DOHH2 (cell line): ENCODE measurements at regions not wholly inside any gene's neighbourhood (a gene's known extent, or its start where the extent isn't known, plus 50 kb on each side); places are given as distances from the start of the nearest gene placed in this dataset.

ENCODE experiments used
- H3F3A ChIP-seq: fragments of 200-600 bp; sonication (generic), shearing (Covaris generic); 2 replicates; pipeline ENCODE4 v1.6.0; 2016; ENCODE audit warnings: antibody characterized with exemption, mild to moderate bottlenecking; ENCODE audit not compliant: control insufficient read depth, insufficient read depth
- H3K27ac ChIP-seq: fragments of 200-600 bp; sonication (generic); 2 replicates; pipeline ENCODE4 v1.5.1; 2014; ENCODE audit warnings: low read depth, mild to moderate bottlenecking, low read length, moderate library complexity
- H3K27me3 ChIP-seq: fragments of 200-600 bp; sonication (generic); 2 replicates; pipeline ENCODE4 v1.6.1; 2014; ENCODE audit warnings: mild to moderate bottlenecking, low read length, mixed read lengths; ENCODE audit not compliant: control insufficient read depth
- H3K36me3 ChIP-seq: fragments of 200-600 bp; sonication (generic); 2 replicates; pipeline ENCODE4 v1.6.1; 2014; ENCODE audit warnings: mild to moderate bottlenecking, low read length, moderate library complexity, mixed read lengths; ENCODE audit not compliant: control insufficient read depth
- H3K4me1 ChIP-seq: fragments of 200-600 bp; sonication (generic); 2 replicates; pipeline ENCODE4 v1.6.1; 2014; ENCODE audit warnings: mild to moderate bottlenecking, low read length, mixed read lengths; ENCODE audit not compliant: control insufficient read depth
- H3K4me2 ChIP-seq: fragments of 200-600 bp; sonication (generic); 2 replicates; pipeline ENCODE4 v1.6.0; 2014; ENCODE audit warnings: mild to moderate bottlenecking, low read length, moderate library complexity
- H3K4me3 ChIP-seq: fragments of 200-600 bp; sonication (generic); 2 replicates; pipeline ENCODE4 v1.5.1; 2014; ENCODE audit warnings: mild to moderate bottlenecking, low read length, mixed read lengths
- H3K79me2 ChIP-seq: fragments of 200-600 bp; sonication (generic); 2 replicates; pipeline ENCODE4 v1.6.1; 2014; ENCODE audit warnings: mild to moderate bottlenecking, low read length, mixed read lengths; ENCODE audit not compliant: control insufficient read depth
- H3K9me2 ChIP-seq: fragments of 200-600 bp; sonication (generic); replicated peaks from 2 replicates; pipeline ENCODE4 v1.6.1; 2014; ENCODE audit warnings: mild to moderate bottlenecking, low read length, mixed read lengths; ENCODE audit not compliant: control insufficient read depth
- H3K9me3 ChIP-seq: fragments of 200-600 bp; sonication (generic); 2 replicates; pipeline ENCODE4 v1.6.1; 2014; ENCODE audit warnings: antibody characterized with exemption, low read length, mixed read lengths; ENCODE audit not compliant: control insufficient read depth, insufficient read depth
- H4K20me1 ChIP-seq: fragments of 200-600 bp; sonication (generic); 2 replicates; pipeline ENCODE4 v1.6.0; 2014; ENCODE audit warnings: low read depth, mild to moderate bottlenecking, antibody characterized with exemption, low read length, moderate library complexity; ENCODE audit not compliant: control insufficient read depth, insufficient read depth
- EZH2phosphoT487 ChIP-seq: fragments of 200-600 bp; sonication (generic); IDR thresholded peaks from 2 replicates; pipeline ENCODE4 v1.6.1; 2017; ENCODE audit warnings: borderline replicate concordance, mild to moderate bottlenecking, antibody characterized with exemption, low read length, moderate library complexity, mixed read lengths
- TF ChIP-seq, protein P1 (sequence below): fragments of 200-600 bp; sonication (generic); IDR thresholded peaks from one replicate; pipeline ENCODE4 v1.5.1; 2014; ENCODE audit warnings: antibody characterized with exemption, mild to moderate bottlenecking, low read depth, low read length; ENCODE audit not compliant: poor library complexity, severe bottlenecking

DNA sequence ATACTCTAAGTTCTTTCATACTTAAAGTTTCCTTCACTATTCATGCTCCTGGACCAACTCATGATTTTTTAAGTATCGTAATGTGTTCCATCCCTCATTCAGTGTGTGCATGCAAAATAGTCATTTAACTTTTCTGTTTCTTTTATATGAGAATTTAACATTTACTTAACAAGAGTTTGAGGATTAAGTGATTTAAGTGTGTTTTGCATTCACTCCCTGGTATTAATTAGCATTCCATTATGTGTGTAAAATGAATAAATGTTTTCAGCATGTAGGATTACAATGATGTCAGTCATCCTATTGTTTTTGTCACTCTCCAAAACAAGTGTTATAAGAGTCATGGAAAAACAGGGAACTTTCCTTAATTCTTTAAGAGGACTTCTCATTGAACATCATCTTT lies 457.7 kb downstream of the IPMK start:
- no peak for TF ChIP-seq EZH2phosphoT487
- TF ChIP-seq, protein P1, sequence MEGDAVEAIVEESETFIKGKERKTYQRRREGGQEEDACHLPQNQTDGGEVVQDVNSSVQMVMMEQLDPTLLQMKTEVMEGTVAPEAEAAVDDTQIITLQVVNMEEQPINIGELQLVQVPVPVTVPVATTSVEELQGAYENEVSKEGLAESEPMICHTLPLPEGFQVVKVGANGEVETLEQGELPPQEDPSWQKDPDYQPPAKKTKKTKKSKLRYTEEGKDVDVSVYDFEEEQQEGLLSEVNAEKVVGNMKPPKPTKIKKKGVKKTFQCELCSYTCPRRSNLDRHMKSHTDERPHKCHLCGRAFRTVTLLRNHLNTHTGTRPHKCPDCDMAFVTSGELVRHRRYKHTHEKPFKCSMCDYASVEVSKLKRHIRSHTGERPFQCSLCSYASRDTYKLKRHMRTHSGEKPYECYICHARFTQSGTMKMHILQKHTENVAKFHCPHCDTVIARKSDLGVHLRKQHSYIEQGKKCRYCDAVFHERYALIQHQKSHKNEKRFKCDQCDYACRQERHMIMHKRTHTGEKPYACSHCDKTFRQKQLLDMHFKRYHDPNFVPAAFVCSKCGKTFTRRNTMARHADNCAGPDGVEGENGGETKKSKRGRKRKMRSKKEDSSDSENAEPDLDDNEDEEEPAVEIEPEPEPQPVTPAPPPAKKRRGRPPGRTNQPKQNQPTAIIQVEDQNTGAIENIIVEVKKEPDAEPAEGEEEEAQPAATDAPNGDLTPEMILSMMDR = no peak

GRCh38 chr10:57807906-57808305 lies 459.8 kb downstream of the IPMK start:
- H3K27ac ChIP-seq = no peak overlapping the region
- H3K4me1 ChIP-seq = no peaks in the 10 kb centered on the region

More for the DNA sequence above, 457.7 kb downstream of the IPMK start:
- Histone ChIP-seq H3F3A (no peaks in the 10 kb centered on the region), H3K4me1 (no peaks in the 10 kb centered on the region), H3K4me2 (no peak overlapping the region), H4K20me1 (no peaks in the 10 kb centered on the region), H3K4me3 (no peak overlapping the region), H3K27me3 (no peaks in the 10 kb centered on the region), H3K27ac (no peak overlapping the region), H3K9me3 (no peaks in the 10 kb centered on the region), H3K79me2 (no peaks in the 10 kb centered on the region), H3K36me3 (no peaks in the 10 kb centered on the region), H3K9me2 (no peaks in the 10 kb centered on the region)

DNA sequence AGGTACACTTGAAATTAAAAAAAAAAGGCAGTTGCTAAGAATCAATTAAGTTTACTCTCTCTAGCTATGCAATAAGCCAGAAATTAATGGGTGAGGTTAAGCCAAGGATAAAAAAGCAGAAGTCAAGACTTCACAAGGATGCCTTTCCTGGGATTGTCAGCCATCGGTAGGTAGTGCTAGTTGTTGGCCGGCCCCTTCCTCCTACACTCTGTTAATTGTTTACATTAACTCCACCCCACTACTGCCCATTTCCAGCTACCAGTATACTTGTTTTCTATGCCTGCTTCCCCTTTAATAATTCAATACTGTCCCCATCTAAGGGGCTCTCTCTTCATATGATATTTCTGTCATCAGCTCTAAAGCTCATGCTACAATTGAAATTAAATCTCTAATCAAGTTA lies 461.0 kb downstream of the IPMK start:
- Histone ChIP-seq H3K4me3 (no peak overlapping the region), H3K27me3 (no peaks in the 10 kb centered on the region), H3K36me3 (no peaks in the 10 kb centered on the region), H3K4me1 (no peaks in the 10 kb centered on the region), H3K9me2 (no peaks in the 10 kb centered on the region), H3K27ac (no peak overlapping the region), H3F3A (no peaks in the 10 kb centered on the region), H4K20me1 (no peaks in the 10 kb centered on the region), H3K4me2 (no peak overlapping the region), H3K9me3 (no peaks in the 10 kb centered on the region), H3K79me2 (no peaks in the 10 kb centered on the region)
- TF ChIP-seq, protein P1 = no peak
- no peak for TF ChIP-seq EZH2phosphoT487

More at GRCh38 chr10:57807906-57808305, 459.8 kb downstream of the IPMK start:
- no peaks in the 10 kb centered on the region for H3K27me3 ChIP-seq
- H3K4me2 ChIP-seq = no peak overlapping the region
- TF ChIP-seq, protein P1 = no peak
- no peak for TF ChIP-seq EZH2phosphoT487
- no peaks in the 10 kb centered on the region for H3K9me3 ChIP-seq
- H3F3A ChIP-seq = no peaks in the 10 kb centered on the region
- H3K36me3 ChIP-seq = no peaks in the 10 kb centered on the region
- no peaks in the 10 kb centered on the region for H3K79me2 ChIP-seq
- H3K4me3 ChIP-seq = no peak overlapping the region
- H3K9me2 ChIP-seq = no peaks in the 10 kb centered on the region
- H4K20me1 ChIP-seq = no peaks in the 10 kb centered on the region
